ENCODE measurements at regions not wholly inside any gene's neighbourhood (a gene's known extent, or its start where the extent isn't known, plus 50 kb on each side); places are given as distances from the start of the nearest gene placed in this dataset.

DNA sequence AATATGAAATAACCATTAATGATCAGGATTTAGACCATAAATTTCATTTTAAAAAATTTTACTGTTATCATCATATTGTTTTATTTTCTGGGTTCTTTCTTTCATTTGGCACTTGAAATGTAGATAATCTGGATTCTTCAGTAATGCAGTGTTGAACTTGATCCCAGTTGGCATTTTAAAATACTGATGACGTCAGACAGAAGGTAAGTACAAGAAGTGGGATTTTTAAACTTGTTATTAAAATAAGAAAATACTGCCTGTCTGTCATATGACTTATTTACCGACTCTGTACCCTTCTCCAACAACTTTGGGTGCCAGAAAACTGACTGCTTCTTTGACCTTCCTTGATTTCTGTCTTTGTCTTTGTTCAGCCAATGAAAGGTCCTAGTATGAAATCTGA lies 415.1 kb upstream of the NEGR1 start:
- TF ChIP-seq RARB (CRISPR knock-in tag; IDR thresholded peaks at IDR 0.05) (no peak), ESRRG (CRISPR knock-in tag; IDR thresholded peaks at IDR 0.05) (no peak), ISL1 (CRISPR knock-in tag; IDR thresholded peaks at IDR 0.05) (no peak), ZNF8 (CRISPR knock-in tag; IDR thresholded peaks at IDR 0.05) (no peak), ZFP30 (CRISPR knock-in tag; IDR thresholded peaks at IDR 0.05) (no peak), ZFP3 (CRISPR knock-in tag; IDR thresholded peaks at IDR 0.05) (no peak), PATZ1 (CRISPR knock-in tag; IDR thresholded peaks at IDR 0.05; ENCODE audit: borderline replicate concordance) (no peak), CSDC2 (CRISPR knock-in tag; IDR thresholded peaks at IDR 0.05) (no peak), ZNF565 (CRISPR knock-in tag; conservative IDR thresholded peaks at IDR 0.05; ENCODE audit: low read depth) (no peak)
- TF ChIP-seq, protein P1, sequence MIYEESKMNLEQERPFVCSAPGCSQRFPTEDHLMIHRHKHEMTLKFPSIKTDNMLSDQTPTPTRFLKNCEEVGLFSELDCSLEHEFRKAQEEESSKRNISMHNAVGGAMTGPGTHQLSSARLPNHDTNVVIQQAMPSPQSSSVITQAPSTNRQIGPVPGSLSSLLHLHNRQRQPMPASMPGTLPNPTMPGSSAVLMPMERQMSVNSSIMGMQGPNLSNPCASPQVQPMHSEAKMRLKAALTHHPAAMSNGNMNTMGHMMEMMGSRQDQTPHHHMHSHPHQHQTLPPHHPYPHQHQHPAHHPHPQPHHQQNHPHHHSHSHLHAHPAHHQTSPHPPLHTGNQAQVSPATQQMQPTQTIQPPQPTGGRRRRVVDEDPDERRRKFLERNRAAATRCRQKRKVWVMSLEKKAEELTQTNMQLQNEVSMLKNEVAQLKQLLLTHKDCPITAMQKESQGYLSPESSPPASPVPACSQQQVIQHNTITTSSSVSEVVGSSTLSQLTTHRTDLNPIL (CRISPR knock-in tag; IDR thresholded peaks at IDR 0.05; ENCODE audit: low read depth): no peak
- TF ChIP-seq, protein P2, sequence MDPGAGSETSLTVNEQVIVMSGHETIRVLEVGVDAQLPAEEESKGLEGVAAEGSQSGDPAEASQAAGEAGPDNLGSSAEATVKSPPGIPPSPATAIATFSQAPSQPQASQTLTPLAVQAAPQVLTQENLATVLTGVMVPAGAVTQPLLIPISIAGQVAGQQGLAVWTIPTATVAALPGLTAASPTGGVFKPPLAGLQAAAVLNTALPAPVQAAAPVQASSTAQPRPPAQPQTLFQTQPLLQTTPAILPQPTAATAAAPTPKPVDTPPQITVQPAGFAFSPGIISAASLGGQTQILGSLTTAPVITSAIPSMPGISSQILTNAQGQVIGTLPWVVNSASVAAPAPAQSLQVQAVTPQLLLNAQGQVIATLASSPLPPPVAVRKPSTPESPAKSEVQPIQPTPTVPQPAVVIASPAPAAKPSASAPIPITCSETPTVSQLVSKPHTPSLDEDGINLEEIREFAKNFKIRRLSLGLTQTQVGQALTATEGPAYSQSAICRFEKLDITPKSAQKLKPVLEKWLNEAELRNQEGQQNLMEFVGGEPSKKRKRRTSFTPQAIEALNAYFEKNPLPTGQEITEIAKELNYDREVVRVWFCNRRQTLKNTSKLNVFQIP (CRISPR knock-in tag; IDR thresholded peaks at IDR 0.05; ENCODE audit: borderline replicate concordance, low read depth): no peak
